Sigmoid colon (tissue), 4 donors: ENCODE measurements at regions not wholly inside any gene's neighbourhood (a gene's known extent, or its start where the extent isn't known, plus 50 kb on each side); places are given as distances from the start of the nearest gene placed in this dataset.

ENCODE experiments used
- CTCF ChIP-seq, 4 experiments: fragments of 450-650 bp in 3 of 4; fragments of 200-600 bp in 1 of 4; IDR thresholded peaks; one replicate each; pipeline ENCODE4 v1.5.1; 2016 to 2019; ENCODE audit warnings: antibody characterized with exemption in 4 of 4, mild to moderate bottlenecking in 3 of 4, moderate library complexity in 2 of 4
- POLR2AphosphoS5 ChIP-seq, 4 donors: sonication (generic); formaldehyde crosslinking; IDR thresholded peaks; one replicate each; pipeline ENCODE4 v1.6.1; 2017; ENCODE audit warnings: antibody characterized with exemption in 4 of 4

DNA sequence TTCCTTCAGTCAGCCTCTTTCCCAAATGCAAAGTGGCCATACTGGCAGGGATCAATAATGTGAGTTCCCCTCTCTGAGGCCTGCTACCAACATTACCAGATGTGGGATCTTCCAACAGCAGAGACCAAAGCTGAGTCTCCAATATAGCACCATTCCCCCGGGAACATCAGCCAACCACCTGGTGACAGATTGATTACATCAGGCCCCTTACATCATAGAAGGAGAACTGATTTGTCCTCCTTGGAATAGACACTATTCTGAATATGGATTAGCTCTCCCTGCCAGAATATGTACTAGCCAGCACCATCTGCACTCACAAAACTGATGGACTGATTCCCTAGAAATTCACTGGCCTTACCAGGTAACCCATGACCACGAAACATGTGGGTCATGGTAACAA lies 61.9 kb upstream of the CARMIL1 start:
- TF ChIP-seq CTCF (IDR thresholded peaks at IDR 0.05) = no peak
- no peak for TF ChIP-seq POLR2AphosphoS5 (IDR thresholded peaks at IDR 0.05)
